ENCODE measurements at regions not wholly inside any gene's neighbourhood (a gene's known extent, or its start where the extent isn't known, plus 50 kb on each side); places are given as distances from the start of the nearest gene placed in this dataset.
"Not testable (repeated sequence)": the region's sequence is repeated elsewhere in the genome, so short reads cannot be mapped to it uniquely, and the experiment has no call there.

- no peak for DNase-seq
Observed at GRCh38 chr3:144466540-144466939, 494.9 kb downstream of the DIPK2A start.

DNA sequence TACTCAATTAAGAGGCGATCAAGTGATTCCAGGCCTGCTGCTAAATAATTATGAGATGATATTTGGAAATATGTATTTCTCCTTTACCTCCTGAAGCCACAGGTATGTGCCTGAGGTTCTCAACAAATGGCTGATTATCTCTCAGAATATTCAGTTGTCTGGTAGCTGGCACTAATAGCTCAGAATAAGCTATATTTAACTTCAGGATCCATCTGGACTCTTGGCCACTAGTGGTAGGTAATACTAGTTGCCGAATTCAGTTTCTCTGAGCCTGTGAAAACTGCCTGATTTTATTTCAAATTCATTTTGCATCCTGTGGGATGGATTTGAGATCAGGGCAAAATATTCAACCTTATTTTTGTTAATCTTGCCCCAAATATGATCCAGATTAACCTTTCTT, 499.0 kb downstream of the DIPK2A start:
- DNase-seq: no peak

DNA sequence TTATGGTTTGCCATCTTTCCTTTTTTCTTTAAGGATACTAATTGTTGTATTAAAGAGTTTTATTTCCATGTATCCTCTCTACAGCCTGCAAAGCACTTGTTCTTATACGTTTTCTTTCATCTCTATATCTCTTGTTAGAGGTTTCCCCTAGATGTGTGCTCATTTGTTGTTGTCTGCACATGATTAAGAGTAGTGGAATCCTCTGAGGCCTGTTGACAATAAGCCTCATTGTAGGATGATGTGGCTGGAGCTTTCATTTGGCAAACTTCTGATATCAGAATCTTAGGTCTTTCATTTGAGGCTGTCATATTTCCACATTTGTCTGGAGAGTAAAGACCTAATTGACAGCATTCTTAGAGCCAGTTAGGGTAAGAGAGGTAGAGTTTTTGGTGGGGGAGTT, 506.0 kb downstream of the DIPK2A start:
- DNase-seq: no peak

DNA sequence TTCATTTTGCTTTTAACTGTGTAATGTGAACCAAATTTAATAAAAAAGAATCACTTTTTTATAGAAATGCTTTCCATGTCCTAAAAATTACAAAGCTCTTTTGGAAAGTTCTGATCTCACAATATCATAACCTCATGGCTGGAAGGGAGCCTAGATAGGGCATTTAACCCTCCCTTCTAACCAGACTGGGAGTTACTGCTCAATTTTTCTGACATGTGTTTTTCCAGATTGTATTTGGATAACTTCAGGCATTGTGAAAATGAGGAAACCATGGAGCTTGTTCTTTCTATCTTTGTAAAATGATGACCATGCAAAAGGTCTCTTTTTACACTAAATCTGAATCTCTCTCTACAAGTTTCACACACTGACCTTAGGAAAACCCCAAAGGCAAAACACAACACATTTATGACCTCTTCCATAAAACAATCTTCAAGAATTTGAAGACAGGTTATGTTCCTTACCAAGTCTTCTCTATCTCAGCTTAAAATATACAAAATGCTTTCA, 508.8 kb downstream of the DIPK2A start:
- DNase-seq: no peak

- no peak for DNase-seq
Observed at GRCh38 chr3:144482876-144483275, 511.3 kb downstream of the DIPK2A start.

DNA sequence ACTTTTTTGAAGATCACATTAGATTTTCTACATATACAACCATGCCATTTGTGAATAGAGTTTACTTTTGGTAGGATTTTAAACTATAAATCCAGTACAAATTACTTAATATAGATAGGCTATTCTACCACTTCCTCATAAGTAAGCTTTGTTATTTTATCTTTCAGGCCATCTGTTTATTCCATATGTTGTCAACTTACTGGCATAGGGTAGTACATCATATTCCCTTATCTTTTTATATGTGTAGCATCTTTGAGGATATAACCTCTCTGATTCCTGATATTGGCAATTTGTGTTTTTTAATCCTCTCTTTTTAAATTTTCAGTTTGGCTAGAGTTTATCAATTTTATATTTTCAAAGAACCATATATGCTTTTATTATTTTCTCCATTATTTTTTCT, 515.4 kb downstream of the DIPK2A start:
- no peak for DNase-seq

DNA sequence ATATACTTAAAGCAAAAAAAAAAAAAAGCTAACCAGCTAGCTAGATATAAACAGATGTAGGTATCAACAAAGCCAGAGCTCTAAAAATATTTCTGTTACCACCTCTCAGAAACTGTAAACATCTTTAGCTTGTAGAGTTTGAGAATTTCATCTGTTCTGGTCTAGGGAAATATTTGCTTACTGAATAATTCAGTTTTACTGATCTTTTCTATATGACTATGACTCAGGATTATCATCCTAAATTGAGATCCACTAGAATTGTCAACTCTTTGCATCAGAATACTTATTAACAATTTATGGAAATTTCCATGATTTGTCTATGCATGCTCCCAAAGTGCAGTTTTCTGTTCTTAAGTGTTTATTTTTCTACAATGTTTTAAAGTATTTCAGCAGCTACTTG, 517.3 kb downstream of the DIPK2A start:
- no peak for DNase-seq

DNA sequence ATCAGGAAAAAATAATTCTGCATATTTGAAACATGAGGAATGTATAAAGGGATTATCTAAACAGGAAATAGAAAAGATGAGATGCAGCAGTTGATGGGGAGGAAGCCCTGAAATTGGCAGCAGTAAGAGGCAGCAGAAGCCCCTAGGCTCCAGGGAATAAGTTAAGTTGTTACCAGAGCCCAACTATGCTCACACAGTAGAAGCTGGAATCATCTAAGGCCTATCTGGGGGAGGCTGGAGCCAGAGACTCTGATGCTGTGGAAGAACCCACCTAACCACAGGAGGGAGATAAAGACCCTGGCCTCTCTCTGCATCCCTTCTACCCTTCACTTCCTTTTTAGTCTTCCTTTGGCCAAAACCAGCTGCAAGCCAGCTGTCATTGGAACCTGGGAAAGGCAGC, 519.7 kb downstream of the DIPK2A start:
- no peak for DNase-seq

DNA sequence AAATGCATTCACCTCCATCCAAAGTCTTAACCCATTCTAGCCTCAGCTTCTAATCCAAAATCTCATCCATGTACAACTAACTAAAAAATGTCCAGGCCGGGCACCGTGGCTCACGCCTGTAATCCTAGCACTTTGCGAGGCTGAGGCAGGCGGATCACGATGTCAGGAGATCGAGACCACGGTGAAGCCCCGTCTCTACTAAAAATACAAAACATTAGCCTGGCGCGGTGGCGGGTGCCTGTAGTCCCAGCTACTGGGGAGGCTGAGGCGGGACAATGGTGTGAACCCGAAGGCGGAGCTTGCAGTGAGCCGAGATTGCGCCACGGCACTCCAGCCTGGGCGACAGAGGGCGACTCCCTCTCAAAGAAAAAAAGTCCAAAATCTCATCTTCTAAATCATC, 523.0 kb downstream of the DIPK2A start:
- not testable (repeated sequence) for DNase-seq

DNA sequence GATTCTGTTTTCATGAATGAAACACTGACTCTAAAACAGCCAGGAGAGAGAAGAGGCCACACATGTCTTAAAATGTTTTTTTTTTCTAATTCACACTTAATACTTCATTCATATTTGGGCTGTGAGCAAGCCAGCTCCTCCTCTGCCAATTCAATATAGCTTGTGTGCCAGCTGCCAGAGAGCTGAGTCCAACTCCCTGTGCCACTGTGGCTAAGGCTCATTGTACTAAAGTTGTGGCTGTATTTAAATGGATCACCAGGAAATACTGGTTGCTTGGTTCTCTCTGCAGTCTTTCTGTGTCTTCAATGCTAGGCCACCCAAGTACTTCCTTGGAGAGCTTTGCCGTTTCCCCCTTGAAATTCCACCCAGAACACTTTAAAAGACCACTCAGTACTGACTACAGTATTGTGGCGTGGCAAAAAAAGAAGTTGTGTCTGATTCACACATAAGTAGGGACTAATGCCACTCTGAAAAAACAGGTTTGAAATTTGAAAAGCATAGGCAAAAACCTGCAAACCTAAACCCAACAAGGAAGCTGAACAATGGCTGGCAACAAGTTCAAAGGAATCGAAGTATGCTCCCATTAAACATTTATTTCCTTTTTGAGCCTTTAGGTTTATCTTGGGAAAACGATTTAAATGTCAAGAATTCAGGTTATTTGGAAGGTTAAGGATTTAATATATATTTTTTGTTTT, 524.7 kb downstream of the DIPK2A start:
- no peak for DNase-seq

GRCh38 chr3:144497452-144497851, 525.8 kb downstream of the DIPK2A start:
- DNase-seq: no peak

GRCh38 chr3:144499001-144499930, 527.6 kb downstream of the DIPK2A start:
- DNase-seq: no peak

- DNase-seq: no peak
Observed at GRCh38 chr3:144501467-144501866, 529.8 kb downstream of the DIPK2A start.

GRCh38 chr3:144502402-144502801, 530.8 kb downstream of the DIPK2A start:
- no peak for DNase-seq

GRCh38 chr3:144506375-144506774, 534.8 kb downstream of the DIPK2A start:
- not testable (repeated sequence) for DNase-seq

GRCh38 chr3:144511346-144511745, 539.7 kb downstream of the DIPK2A start:
- DNase-seq: no peak

DNA sequence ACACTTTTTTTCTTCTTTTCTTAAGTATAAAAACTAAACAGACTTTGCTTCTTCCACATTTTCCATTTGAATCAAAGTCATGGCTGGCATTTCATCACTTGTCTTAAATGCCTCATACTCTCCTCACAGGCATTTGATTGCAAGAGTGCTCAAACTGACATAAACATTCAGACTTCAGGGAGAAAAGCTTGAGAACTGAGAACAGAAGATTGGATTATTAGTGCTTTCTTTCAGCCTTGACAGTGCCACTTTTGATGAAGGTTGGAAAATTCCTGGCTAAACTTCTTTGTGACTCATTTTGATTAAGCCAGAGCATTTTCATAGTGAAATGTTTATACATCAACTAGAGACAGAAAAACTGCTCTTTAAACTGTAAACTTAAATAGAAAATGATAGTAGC, 544.4 kb downstream of the DIPK2A start:
- DNase-seq: no peak

- no peak for DNase-seq
Observed at GRCh38 chr3:144516589-144516988, 545.0 kb downstream of the DIPK2A start.

- DNase-seq: no peak
Observed at GRCh38 chr3:144521131-144521530, 549.5 kb downstream of the DIPK2A start.

DNA sequence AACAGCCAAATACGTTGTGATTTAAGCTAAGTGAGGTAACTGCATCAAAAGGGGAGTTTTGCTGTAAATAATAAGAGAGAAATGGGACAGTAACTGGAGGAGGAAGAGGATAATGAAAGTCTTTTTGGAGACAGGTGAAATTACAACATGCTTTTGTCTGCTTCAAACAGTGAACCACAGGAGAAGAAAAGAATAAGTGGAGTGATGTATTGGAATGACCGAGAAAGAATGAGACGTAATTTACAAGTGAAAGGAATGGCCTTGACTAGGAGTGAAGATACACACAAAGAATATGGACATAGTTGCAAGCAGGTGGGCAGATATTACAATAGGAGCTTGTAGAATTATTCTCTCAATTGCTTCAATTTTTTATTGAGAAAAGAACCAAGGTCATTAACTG, 550.8 kb downstream of the DIPK2A start:
- DNase-seq: no peak

DNA sequence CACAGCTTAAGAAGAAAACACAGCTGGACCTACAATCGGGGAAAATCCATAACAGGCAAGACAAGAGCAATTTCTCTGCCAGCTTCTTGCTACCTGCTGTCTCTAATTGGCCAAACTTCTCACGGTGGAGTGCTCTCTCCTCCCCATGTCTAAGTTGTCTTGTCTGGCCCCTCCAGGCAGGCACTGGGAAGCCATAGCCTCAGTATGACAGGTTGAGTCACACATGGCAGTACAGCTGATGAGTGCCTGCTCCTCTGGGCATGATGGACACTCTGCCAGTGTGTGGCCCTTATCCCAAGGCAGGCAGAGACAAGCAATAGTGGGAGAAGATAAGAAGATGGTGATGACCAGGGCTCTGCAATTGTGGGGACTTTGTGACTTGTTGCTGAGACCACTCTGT, 551.8 kb downstream of the DIPK2A start:
- no peak for DNase-seq

GRCh38 chr3:144524531-144524930, 552.9 kb downstream of the DIPK2A start:
- DNase-seq: no peak

GRCh38 chr3:144529566-144529965, 557.9 kb downstream of the DIPK2A start:
- no peak for DNase-seq

DNA sequence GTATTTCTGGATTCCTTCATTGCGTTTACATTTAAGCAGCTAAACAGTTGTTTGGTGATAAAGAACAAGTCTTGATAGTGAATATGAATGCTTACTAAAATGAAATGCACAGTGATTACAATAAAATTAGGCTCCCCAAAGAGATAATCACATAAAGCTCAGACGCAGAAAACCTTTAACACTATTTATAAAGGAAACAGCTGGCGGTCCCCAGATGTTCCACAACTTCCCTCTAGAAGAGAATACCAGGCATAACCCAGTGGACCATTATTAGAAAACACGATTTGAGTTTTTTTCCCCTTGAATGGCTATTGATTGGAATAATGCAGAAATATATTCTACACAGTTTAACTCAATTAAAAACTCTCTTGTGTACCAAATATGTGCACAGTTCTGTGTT, 573.2 kb downstream of the DIPK2A start:
- DNase-seq: no peak
